Kidney (tissue), 13 donors: ENCODE measurements at regions not wholly inside any gene's neighbourhood (a gene's known extent, or its start where the extent isn't known, plus 50 kb on each side); places are given as distances from the start of the nearest gene placed in this dataset.

Experiments
- DNase-seq, 5 donors: peaks; one replicate each; pipeline ENCODE4 v3.0.0-alpha.2; 2013 to 2020
- FAIRE-seq: peaks from 2 replicates; lab custom pipeline; 2012; peaks lifted over from hg19 to GRCh38; lab: Jason Lieb, UNC
- H3K27ac ChIP-seq, 2 donors: one replicate each; pipeline ENCODE4 v1.7.0; 2013; ENCODE audit warnings: low read depth in 2 of 2, low read length in 2 of 2, inconsistent platforms in 1 of 2
- H3K27me3 ChIP-seq: one replicate; pipeline ENCODE4 v1.7.1; 2013; ENCODE audit warnings: low read length, inconsistent platforms; ENCODE audit not compliant: control insufficient read depth, insufficient read depth
- H3K36me3 ChIP-seq, 3 donors: one replicate each; pipeline versions ENCODE4 v1.7.0 to v1.7.1; 2013; ENCODE audit warnings: low read length in 3 of 3, control low read depth in 1 of 3, inconsistent platforms in 1 of 3; ENCODE audit not compliant: insufficient read depth in 3 of 3, control insufficient read depth in 2 of 3
- H3K4me1 ChIP-seq, 3 donors: one replicate each; pipeline versions ENCODE4 v1.7.0 to v1.7.1; 2013; ENCODE audit warnings: low read length in 3 of 3, inconsistent platforms in 1 of 3, low read depth in 1 of 3; ENCODE audit not compliant: control insufficient read depth in 2 of 3, insufficient read depth in 2 of 3
- H3K4me3 ChIP-seq, 3 donors: one replicate each; pipeline versions ENCODE4 v1.7.0 to v1.8.1; 2013; ENCODE audit warnings: low read length in 3 of 3, control low read depth in 1 of 3, inconsistent platforms in 1 of 3
- H3K9ac ChIP-seq, 3 donors: one replicate each; pipeline versions ENCODE4 v1.7.0 to v1.7.1; 2013; ENCODE audit warnings: low read length in 3 of 3, control low read depth in 1 of 3, inconsistent platforms in 1 of 3
- H3K9me3 ChIP-seq, 3 donors: one replicate each; pipeline versions ENCODE4 v1.7.0 to v1.7.1; 2013; ENCODE audit warnings: low read length in 3 of 3, control low read depth in 1 of 3, inconsistent platforms in 1 of 3; ENCODE audit not compliant: control insufficient read depth in 2 of 3, insufficient read depth in 1 of 3
- intact Hi-C: fragments of 100-400 bp; cut with DNase I; formaldehyde crosslinking; loops from one replicate; pipeline ENCODE4 v1.11.1; 2022
- TF ChIP-seq, protein P1 (sequence below): IDR thresholded peaks from 3 replicates; pipeline ENCODE4 v1.5.1; 2012; ENCODE audit warnings: mild to moderate bottlenecking, moderate library complexity, borderline replicate concordance; ENCODE audit not compliant: insufficient read depth; ENCODE audit errors: extremely low read depth
- donor health status: control.
- donor health status: control.
- donor health status: control.
- donor health status: control.
- donor health status: control.
- donor health status: DM: yes; HTN: yes; CAD: no.
- donor health status: Normal renal cell carcinoma (clear cell type).

DNA sequence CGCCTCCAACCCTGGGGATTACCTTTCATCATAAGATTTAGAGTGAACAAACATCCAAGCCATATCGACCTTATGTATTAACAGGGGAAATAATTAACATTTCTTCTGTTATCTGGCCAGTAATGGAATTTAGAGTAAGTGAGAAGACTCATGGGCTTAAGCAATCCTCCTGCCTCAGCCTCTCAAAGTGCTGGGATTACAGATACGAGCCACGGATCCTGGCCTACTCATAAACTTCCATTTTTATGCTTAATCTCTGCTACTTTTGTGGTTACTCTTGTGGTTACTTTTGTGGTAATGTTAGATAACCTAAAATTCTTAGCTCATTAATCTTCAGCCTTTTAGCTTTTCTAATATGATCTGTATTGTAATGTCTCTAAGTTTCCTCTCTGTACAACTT lies 159.3 kb upstream of the SLC8A1 start:
- Histone ChIP-seq H3K4me1 (no peaks in the 10 kb centered on the region), H3K27ac (no peak overlapping the region), H3K36me3 (no peaks in the 10 kb centered on the region), H3K4me3 (no peak overlapping the region), H3K9me3 (no peaks in the 10 kb centered on the region), H3K27me3 (no peaks in the 10 kb centered on the region), H3K9ac (no peak overlapping the region)
- DNase-seq (no peak), FAIRE-seq (no peak)
- TF ChIP-seq, protein P1, sequence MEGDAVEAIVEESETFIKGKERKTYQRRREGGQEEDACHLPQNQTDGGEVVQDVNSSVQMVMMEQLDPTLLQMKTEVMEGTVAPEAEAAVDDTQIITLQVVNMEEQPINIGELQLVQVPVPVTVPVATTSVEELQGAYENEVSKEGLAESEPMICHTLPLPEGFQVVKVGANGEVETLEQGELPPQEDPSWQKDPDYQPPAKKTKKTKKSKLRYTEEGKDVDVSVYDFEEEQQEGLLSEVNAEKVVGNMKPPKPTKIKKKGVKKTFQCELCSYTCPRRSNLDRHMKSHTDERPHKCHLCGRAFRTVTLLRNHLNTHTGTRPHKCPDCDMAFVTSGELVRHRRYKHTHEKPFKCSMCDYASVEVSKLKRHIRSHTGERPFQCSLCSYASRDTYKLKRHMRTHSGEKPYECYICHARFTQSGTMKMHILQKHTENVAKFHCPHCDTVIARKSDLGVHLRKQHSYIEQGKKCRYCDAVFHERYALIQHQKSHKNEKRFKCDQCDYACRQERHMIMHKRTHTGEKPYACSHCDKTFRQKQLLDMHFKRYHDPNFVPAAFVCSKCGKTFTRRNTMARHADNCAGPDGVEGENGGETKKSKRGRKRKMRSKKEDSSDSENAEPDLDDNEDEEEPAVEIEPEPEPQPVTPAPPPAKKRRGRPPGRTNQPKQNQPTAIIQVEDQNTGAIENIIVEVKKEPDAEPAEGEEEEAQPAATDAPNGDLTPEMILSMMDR = no peak
- intact Hi-C loops = no loop called here

DNA sequence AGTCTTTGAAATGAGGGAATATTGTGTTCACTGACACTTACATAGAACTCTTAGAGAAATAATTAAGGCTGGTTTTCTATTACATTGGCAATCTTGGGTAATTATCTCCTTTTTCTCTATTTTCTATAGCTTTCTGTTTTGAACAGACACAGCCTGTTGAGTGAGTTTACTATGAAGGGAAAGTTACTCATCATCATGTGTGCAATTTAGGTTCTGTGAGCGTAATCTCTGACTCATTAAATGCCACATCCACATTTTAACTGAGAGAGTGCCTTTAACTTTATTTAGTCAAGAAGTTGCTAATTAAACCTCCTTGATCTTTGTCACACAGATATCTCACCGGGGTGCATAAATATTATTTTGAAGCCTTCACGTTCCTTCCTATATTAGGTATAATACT lies 174.0 kb upstream of the SLC8A1 start:
- Histone ChIP-seq H3K4me3 (no peak overlapping the region), H3K9ac (no peak overlapping the region), H3K27ac (no peak overlapping the region), H3K36me3 (no peaks in the 10 kb centered on the region), H3K9me3 (no peaks in the 10 kb centered on the region), H3K27me3 (no peaks in the 10 kb centered on the region), H3K4me1 (no peaks in the 10 kb centered on the region)
- intact Hi-C loops = no loop called here
- TF ChIP-seq, protein P1 = no peak
- FAIRE-seq = no peak
- DNase-seq = no peak

DNA sequence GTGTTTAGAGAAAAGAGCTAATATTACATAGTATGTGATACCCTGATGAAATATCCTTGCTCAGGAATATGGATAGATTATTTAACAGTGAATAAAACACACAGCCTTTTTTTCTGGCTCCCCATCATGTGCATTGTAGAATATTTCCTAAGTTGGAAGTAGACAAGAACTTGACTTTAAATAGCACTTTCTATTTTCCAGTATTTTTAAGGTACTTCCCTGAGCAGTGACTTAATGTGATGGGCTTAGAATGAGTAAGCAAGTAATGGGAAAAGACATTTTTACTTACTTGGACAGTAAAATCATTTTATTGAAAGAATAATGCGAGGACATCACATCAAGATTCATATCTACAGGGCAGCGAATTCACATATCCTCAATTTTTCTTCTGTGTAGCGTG lies 176.7 kb upstream of the SLC8A1 start:
- H3K27ac ChIP-seq = no peak overlapping the region
- DNase-seq = no peak
- intact Hi-C loops = no loop called here
- TF ChIP-seq, protein P1 = no peak
- FAIRE-seq = no peak
- H3K36me3 ChIP-seq = no peaks in the 10 kb centered on the region
- H3K9me3 ChIP-seq = no peaks in the 10 kb centered on the region
- no peak overlapping the region for H3K9ac ChIP-seq
- H3K27me3 ChIP-seq = no peaks in the 10 kb centered on the region
- no peak overlapping the region for H3K4me3 ChIP-seq
- H3K4me1 ChIP-seq = no peaks in the 10 kb centered on the region

DNA sequence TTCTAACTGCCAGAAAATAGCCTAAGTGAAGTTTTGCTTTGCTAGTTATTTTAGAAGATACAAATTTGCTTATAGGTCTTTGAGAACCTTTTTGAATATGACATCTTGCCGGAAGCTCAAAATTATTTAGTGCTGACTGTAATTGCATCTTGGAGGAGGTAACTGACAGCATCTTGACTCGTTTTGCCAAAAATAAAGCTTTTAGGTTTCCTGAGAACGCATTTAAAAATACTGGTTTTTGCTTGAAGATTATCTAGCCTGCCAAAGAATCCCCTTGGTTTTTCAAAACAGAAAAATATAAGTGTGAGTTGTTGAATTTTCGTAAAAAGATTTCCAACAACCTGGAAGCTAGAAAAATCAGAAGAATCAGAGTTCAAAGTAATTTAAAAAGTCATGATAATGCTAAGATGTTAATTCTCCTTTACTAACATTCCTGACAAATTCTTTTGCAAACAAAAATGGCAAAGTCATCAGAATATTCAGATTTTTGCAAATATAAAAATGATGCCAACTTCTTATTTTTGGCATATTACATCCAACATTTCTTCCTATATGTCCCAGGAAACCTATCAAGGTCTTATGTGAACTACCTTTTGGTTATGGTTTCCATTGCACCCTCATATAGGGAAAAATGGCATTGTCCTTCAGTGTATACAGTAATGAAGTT lies 178.0 kb upstream of the SLC8A1 start:
- DNase-seq (no peak), FAIRE-seq (no peak)
- no peak overlapping the region for H3K4me3 ChIP-seq
- no peaks in the 10 kb centered on the region for H3K9me3 ChIP-seq
- TF ChIP-seq, protein P1 = no peak
- H3K27me3 ChIP-seq = no peaks in the 10 kb centered on the region
- H3K36me3 ChIP-seq = no peaks in the 10 kb centered on the region
- H3K27ac ChIP-seq = no peak overlapping the region
- H3K4me1 ChIP-seq = no peaks in the 10 kb centered on the region
- intact Hi-C loops = no loop called here
- H3K9ac ChIP-seq = no peak overlapping the region
